ENCODE measurements at regions not wholly inside any gene's neighbourhood (a gene's known extent, or its start where the extent isn't known, plus 50 kb on each side); places are given as distances from the start of the nearest gene placed in this dataset.

DNA sequence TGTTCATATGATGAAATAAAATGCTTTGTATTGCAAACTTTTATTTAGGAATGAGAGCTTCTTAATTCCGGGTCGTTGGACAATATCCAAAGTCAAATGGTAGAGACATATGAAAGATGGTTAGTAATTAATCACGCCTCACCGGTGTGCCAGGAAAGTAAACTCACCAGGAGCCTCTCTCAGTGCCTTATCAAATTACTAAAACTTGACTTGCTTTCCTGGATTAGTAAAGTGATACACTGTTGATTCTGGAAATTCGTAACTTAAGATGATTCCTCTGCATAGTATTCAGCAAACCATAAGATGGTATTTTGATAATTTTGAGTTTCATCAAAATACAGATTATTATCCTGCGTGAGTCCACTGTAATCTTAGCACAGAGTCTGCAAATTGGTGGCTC is 115.2 kb downstream of the PAX1 start:
- Histone ChIP-seq H3K36me3 (no peaks in the 10 kb centered on the region), H3K9me3 (peaks cover 0 to 9% (median 3%) of the 10 kb centered on the region in 11 donors), H3K27me3 (no peaks in the 10 kb centered on the region), H3K4me1 (no peaks in the 10 kb centered on the region), H3K4me3 (no peak overlapping the region), H3K27ac (no peak overlapping the region)
- TF ChIP-seq, protein P1, sequence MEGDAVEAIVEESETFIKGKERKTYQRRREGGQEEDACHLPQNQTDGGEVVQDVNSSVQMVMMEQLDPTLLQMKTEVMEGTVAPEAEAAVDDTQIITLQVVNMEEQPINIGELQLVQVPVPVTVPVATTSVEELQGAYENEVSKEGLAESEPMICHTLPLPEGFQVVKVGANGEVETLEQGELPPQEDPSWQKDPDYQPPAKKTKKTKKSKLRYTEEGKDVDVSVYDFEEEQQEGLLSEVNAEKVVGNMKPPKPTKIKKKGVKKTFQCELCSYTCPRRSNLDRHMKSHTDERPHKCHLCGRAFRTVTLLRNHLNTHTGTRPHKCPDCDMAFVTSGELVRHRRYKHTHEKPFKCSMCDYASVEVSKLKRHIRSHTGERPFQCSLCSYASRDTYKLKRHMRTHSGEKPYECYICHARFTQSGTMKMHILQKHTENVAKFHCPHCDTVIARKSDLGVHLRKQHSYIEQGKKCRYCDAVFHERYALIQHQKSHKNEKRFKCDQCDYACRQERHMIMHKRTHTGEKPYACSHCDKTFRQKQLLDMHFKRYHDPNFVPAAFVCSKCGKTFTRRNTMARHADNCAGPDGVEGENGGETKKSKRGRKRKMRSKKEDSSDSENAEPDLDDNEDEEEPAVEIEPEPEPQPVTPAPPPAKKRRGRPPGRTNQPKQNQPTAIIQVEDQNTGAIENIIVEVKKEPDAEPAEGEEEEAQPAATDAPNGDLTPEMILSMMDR (IDR thresholded peaks at IDR 0.05): no peak
- 49 to 68% methylated on average over 6 of the region's 6 CpGs for WGBS, 2 donors
- DNase-seq: no peak
- ATAC-seq: no peak
- intact Hi-C loops (cut with DNase I): no loop called here

DNA sequence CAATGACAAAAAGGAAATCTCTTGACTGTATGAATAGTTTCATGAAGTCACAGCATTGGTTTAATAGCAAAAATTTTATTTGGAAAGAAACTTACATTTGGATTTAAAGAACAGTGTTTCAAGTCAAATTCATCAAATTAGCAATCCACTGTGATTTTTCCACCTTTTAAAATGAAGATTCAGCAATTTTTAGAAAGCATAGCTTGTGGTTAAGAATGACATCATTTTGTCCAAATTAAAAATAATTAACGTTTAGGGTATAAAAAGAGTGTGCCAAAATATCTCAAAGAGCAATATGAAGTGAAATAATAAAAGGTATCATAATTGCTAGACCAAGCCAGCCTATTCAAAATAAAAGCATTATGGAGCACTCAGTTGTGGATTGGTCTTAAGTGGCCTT is 114.6 kb downstream of the PAX1 start:
- intact Hi-C loops (cut with DNase I): no loop called here

DNA sequence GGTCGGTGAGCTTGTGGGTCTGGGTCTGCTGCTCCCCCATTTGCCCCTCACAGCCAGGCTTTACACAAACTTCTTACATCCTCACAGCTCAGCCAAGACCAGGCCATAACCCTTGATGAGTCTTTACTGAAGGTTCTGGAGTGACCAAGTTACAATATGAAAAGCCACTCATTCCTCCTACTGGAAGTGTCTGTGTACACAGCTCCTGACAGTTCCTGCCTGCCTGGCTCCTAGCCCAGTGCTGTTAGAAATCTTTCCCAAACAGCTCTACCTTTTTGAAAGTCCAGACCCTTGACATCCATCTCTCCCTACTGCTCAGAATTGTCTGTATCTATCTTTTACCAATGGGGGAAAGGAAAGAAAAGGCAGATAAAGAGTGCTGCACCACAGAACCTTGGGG is 106.9 kb downstream of the PAX1 start:
- DNase-seq (no peak), ATAC-seq (no peak)
- no peak overlapping the region for H3K4me3 ChIP-seq
- peaks cover 0 to 24% (median 0%) of the 10 kb centered on the region in 7 donors for H3K27me3 ChIP-seq
- TF ChIP-seq, protein P1 (IDR thresholded peaks at IDR 0.05): no peak
- 73 to 88% methylated on average over 1 of the region's 1 CpG for WGBS, 2 donors
- no peaks in the 10 kb centered on the region for H3K4me1 ChIP-seq
- H3K9me3 ChIP-seq: no peaks in the 10 kb centered on the region
- no peak overlapping the region for H3K27ac ChIP-seq
- intact Hi-C loops (cut with DNase I): loop anchor here in 2 of 10 donors (5.0 to 10.0 kb wide), 2 partner anchors 292 to 295 kb away; no protein-coding TSS in a partner anchor
- H3K36me3 ChIP-seq: no peaks in the 10 kb centered on the region

More for the DNA sequence above, 114.6 kb downstream of the PAX1 start:
- TF ChIP-seq, protein P1 (IDR thresholded peaks at IDR 0.05): no peak
- no peaks in the 10 kb centered on the region for H3K27me3 ChIP-seq
- peaks cover 0 to 9% (median 3%) of the 10 kb centered on the region in 11 donors for H3K9me3 ChIP-seq
- H3K4me3 ChIP-seq: no peak overlapping the region
- H3K4me1 ChIP-seq: no peaks in the 10 kb centered on the region
- 57 to 60% methylated on average over 1 of the region's 1 CpG for WGBS, 2 donors
- H3K36me3 ChIP-seq: no peaks in the 10 kb centered on the region
- no peak overlapping the region for H3K27ac ChIP-seq
- DNase-seq: no peak
- ATAC-seq: no peak

DNA sequence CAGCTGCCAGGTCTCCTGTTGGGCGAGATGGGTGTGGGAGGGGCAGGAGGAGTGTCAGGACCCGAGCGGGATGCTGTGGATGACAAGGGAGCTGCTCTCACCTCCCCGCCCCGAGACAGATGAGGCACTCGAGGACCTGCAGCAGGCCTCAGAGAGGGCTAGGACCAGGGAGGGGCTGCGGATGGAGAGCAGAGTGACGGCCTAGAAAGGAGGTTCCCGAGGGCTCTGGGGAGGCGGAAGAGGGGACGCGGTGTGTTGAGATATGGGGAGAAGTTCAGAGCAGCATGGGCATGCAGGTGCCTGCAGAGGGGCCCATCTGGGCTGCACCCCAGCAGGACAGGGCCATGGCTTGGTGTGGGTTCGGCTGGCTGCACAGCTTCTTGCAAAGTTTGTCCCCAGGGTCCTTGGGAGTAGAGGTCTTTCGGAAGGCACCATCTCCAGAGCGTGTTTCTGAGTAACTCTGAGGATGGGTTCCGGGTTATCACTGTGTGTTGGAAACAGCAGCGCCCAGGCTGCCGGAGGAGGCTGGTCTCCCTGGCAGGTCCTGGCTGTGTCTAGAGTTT is 104.6 kb downstream of the PAX1 start:
- Histone ChIP-seq H3K9me3 (no peaks in the 10 kb centered on the region), H3K27me3 (peaks cover 0 to 24% (median 0%) of the 10 kb centered on the region in 7 donors), H3K4me3 (no peak overlapping the region), H3K36me3 (no peaks in the 10 kb centered on the region), H3K4me1 (no peaks in the 10 kb centered on the region), H3K27ac (no peak overlapping the region)
- intact Hi-C loops (cut with DNase I): loop anchor here in 8 of 10 donors (5.0 to 10.0 kb wide), 5 partner anchors 295 to 502 kb away; no protein-coding TSS in a partner anchor
- DNase-seq (no peak), ATAC-seq (no peak)
- TF ChIP-seq, protein P1 (IDR thresholded peaks at IDR 0.05): no peak
- 89 to 90% methylated on average over 18 of the region's 18 CpGs for WGBS, 2 donors
